Upper lobe of left lung (tissue), 4 donors: ENCODE measurements at regions not wholly inside any gene's neighbourhood (a gene's known extent, or its start where the extent isn't known, plus 50 kb on each side); places are given as distances from the start of the nearest gene placed in this dataset.

ENCODE experiments used
- POLR2AphosphoS5 ChIP-seq, 2 donors: sonication (generic); formaldehyde crosslinking; IDR thresholded peaks; one replicate each; pipeline ENCODE4 v1.5.1; 2017; ENCODE audit warnings: antibody characterized with exemption in 2 of 2
- TF ChIP-seq, protein P1 (sequence below), 6 experiments: fragments of 450-650 bp in 4 of 6; fragments of 200-600 bp in 2 of 6; sonication (generic) in 2 of 6; IDR thresholded peaks; one replicate each; pipeline ENCODE4 v1.5.1; 2016 to 2019; ENCODE audit warnings: antibody characterized with exemption in 6 of 6

DNA sequence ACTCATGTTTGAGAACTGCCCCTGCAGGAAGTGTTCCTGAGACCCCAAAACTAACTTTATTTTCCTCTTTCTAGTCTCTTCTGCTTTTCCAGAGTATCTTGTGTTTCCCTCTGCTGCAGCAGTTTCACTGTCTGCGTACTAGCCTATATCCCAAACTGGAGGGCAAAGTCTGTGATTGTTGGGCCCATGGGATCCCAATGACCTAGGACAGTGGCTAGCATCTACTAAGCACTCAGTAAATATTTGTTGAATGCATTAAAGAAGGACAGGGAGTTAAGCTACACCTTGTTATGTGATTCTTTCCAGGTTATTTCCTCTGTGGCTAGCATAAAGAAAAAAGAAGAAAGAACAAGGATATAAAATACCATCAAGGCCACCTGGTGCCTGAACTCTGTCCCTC, 210.6 kb upstream of the PHYHIPL start:
- TF ChIP-seq, protein P1, sequence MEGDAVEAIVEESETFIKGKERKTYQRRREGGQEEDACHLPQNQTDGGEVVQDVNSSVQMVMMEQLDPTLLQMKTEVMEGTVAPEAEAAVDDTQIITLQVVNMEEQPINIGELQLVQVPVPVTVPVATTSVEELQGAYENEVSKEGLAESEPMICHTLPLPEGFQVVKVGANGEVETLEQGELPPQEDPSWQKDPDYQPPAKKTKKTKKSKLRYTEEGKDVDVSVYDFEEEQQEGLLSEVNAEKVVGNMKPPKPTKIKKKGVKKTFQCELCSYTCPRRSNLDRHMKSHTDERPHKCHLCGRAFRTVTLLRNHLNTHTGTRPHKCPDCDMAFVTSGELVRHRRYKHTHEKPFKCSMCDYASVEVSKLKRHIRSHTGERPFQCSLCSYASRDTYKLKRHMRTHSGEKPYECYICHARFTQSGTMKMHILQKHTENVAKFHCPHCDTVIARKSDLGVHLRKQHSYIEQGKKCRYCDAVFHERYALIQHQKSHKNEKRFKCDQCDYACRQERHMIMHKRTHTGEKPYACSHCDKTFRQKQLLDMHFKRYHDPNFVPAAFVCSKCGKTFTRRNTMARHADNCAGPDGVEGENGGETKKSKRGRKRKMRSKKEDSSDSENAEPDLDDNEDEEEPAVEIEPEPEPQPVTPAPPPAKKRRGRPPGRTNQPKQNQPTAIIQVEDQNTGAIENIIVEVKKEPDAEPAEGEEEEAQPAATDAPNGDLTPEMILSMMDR (IDR thresholded peaks at IDR 0.05) = no peak
- TF ChIP-seq POLR2AphosphoS5 (IDR thresholded peaks at IDR 0.05) = no peak
